Muscle of leg (tissue), 3 donors: ENCODE measurements at regions not wholly inside any gene's neighbourhood (a gene's known extent, or its start where the extent isn't known, plus 50 kb on each side); places are given as distances from the start of the nearest gene placed in this dataset.

ENCODE experiments used
- DNase-seq: peaks from one replicate; pipeline ENCODE4 v3.0.0; 2013
- H3K27ac ChIP-seq: one replicate; pipeline ENCODE4 v1.5.1; 2013; ENCODE audit warnings: mild to moderate bottlenecking, low read length, control low read depth
- H3K27me3 ChIP-seq: one replicate; pipeline ENCODE4 v1.6.1; 2013; ENCODE audit warnings: low read length; ENCODE audit not compliant: control insufficient read depth, insufficient read depth
- H3K36me3 ChIP-seq: one replicate; pipeline ENCODE4 v1.6.1; 2013; ENCODE audit warnings: low read length; ENCODE audit not compliant: control insufficient read depth, insufficient read depth
- H3K4me1 ChIP-seq: one replicate; pipeline ENCODE4 v1.6.1; 2013; ENCODE audit warnings: low read length; ENCODE audit not compliant: control insufficient read depth, insufficient read depth
- H3K4me3 ChIP-seq: one replicate; pipeline ENCODE4 v1.5.1; 2013; ENCODE audit warnings: low read length, control low read depth
- H3K9me3 ChIP-seq: replicated peaks from 2 replicates; pipeline ENCODE4 v1.6.1; 2013; ENCODE audit warnings: low read depth, low read length; ENCODE audit not compliant: control insufficient read depth
- WGBS: methylation state at CpG from one replicate; pipeline ENCODE4 v1.1.5; 2013; ENCODE audit warnings: missing lambda C conversion rate; ENCODE audit not compliant: insufficient coverage; 5-methylcytosine and 5-hydroxymethylcytosine counted together

DNA sequence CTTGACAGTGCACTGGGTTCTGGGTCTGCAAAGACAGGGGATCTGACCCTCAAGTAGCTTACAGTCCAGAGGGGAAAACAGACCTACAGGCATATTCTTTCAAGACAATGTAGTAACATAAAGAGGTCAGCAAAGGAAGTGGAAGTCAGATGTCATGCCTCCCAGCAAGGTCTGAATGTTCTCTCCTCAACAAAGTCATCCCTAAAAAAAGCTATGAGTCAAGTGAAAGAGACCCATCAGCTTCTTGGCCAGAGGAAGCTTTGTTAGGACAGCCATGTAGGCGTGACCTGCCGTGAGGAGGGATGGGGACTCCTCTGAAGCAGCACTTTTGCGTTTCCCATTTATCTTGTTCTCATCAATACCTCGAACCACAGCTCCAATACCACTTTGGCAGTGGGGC lies 331.6 kb upstream of the NR2F2 start:
- WGBS, result no CpG with 5 or more reads among the region's 4 CpGs

DNA sequence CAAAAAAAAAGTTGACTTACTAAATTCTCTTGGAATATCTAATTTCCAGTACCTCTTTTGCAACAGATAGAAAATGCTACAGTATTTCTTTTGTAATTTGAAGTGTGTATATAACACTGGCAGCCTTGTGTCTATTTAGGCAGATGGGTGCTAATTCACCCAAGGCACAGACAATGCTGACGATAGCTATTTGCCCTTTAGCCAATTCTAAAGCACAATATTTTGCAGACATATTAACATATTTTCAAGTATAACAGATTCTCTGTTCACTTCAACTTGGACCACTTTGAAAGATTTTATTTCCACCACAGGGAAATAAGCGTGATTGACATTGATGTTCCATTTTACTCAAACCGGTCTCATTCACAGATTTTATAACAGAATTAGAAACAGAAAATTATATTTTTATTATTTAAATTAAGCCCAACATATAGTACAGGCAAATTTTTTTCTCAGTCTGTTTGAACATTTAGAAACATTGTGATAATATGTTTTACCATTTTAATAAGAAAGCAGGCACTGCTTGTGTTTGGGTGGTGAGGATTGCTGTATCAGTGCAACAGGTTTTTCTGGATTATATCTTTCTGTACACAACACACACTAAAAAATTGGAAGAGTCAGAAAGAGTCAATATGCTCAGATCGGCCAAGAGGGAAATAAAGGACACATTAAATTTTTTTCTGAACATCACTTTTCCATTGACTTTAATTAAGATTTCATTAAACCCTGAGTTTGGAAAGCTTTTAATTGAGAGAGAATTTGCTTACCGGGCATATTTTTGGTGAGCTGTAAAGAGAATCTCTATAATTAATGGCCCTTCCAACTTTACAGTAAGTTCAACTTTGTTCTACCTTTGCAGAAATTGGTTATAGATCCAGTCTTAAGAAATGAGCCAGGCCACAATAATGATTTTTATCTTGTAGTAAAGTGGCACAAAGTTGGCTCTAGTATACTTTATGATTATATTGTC lies 327.3 kb upstream of the NR2F2 start:
- H3K4me1 ChIP-seq, result no peaks in the 10 kb centered on the region
- H3K27me3 ChIP-seq, result no peaks in the 10 kb centered on the region
- no CpG with 5 or more reads among the region's 5 CpGs for WGBS
- no peaks in the 10 kb centered on the region for H3K9me3 ChIP-seq
- no peak overlapping the region for H3K27ac ChIP-seq
- no peak overlapping the region for H3K4me3 ChIP-seq
- no peak for DNase-seq
- no peaks in the 10 kb centered on the region for H3K36me3 ChIP-seq

More for the DNA sequence above, 331.6 kb upstream of the NR2F2 start:
- H3K36me3 ChIP-seq, result no peaks in the 10 kb centered on the region
- no peaks in the 10 kb centered on the region for H3K4me1 ChIP-seq
- no peak overlapping the region for H3K27ac ChIP-seq
- no peak for DNase-seq
- no peaks in the 10 kb centered on the region for H3K9me3 ChIP-seq
- no peak overlapping the region for H3K4me3 ChIP-seq
- H3K27me3 ChIP-seq, result no peaks in the 10 kb centered on the region

DNA sequence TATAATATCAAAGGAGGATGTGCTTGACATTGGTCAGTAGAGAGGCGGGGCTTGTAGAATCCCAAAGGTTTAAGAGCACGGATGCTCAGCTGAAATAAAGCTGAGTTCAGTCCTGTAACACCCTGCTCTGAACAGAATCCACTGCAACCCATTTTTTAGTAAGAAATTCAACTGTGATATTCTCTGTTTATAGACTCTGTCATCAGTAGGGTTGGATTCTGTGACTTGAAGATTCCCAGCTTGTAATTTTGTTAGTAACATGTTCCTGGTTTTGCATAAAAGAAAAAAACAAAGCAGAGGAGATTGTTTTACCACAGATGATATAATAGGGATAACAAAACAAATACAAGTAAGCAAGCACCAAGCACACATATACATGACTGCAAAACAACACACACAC lies 324.6 kb upstream of the NR2F2 start:
- Histone ChIP-seq H3K27me3 (no peaks in the 10 kb centered on the region), H3K4me3 (no peak overlapping the region), H3K4me1 (no peaks in the 10 kb centered on the region), H3K36me3 (no peaks in the 10 kb centered on the region), H3K9me3 (no peaks in the 10 kb centered on the region), H3K27ac (no peak overlapping the region)
- WGBS, result no CpG with 5 or more reads among the region's 2 CpGs
- no peak for DNase-seq

DNA sequence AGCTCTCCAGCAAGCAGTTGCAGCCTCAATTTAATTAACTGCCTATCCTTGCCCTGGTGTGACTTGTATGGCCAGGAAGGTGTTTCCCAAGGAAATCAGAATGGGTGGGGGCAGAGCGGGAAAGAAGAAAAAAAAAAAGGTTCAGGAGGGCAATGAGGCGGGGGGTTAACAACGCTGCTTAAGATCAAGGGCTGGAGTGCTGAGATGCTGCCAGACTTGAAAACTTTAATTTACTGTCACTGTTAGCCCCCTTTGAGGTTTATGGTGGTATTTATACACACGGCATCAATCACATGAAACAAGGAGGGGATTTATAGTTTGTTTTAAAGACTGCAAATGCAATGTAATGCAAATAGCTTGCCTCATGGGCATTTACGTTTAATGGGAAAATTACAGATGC lies 319.4 kb upstream of the NR2F2 start:
- Histone ChIP-seq H3K9me3 (no peaks in the 10 kb centered on the region), H3K27me3 (no peaks in the 10 kb centered on the region), H3K4me1 (no peaks in the 10 kb centered on the region), H3K36me3 (no peaks in the 10 kb centered on the region), H3K27ac (no peak overlapping the region), H3K4me3 (no peak overlapping the region)
- DNase-seq, result no peak
- WGBS, result 0% methylated on average over 2 of the region's 5 CpGs

DNA sequence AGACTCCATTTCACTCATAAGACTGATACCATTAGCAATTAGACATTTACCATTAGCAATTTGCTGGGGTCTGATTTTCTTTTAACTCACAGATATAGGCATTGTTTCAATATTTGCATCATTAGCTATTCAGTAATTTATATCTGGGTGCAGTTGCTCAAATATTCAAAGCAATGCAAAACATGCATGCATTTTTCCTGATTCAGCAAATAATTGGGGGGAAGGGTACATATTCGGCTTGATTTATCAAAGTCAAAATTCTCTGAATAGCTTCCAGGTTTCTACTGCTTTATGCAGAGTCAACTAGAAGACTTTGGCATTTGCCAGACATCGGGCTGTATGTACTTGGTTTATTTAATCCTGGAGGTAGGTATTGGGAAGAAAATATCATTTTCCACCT lies 315.6 kb upstream of the NR2F2 start:
- DNase-seq, result no peak
- no peak overlapping the region for H3K27ac ChIP-seq
- no peak overlapping the region for H3K4me3 ChIP-seq
- no peaks in the 10 kb centered on the region for H3K4me1 ChIP-seq
- H3K27me3 ChIP-seq, result no peaks in the 10 kb centered on the region
- no peaks in the 10 kb centered on the region for H3K9me3 ChIP-seq
- no peaks in the 10 kb centered on the region for H3K36me3 ChIP-seq
- WGBS, result no CpG with 5 or more reads among the region's 2 CpGs

DNA sequence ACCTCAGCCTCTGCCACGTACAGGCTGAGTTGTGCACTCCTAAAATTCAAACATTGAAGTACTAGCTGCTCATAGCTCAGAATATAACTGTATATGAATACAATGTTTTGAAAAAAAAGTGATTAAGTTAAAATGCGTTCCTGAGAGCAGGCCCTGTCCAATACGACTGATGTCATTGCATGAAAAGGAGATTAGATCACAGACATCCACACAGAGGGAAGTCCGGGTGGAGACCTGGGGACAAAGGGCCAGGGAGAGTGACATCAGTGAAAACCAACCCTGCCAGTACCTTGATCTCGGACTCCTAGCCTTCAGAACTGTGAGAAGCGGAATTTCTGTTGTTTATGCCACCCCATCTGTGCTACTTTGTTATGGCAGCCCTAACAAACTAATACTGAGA lies 311.4 kb upstream of the NR2F2 start:
- Histone ChIP-seq H3K27me3 (no peaks in the 10 kb centered on the region), H3K4me3 (no peak overlapping the region), H3K36me3 (no peaks in the 10 kb centered on the region), H3K4me1 (no peaks in the 10 kb centered on the region), H3K27ac (no peak overlapping the region), H3K9me3 (peaks cover 3% of the 10 kb centered on the region)
- peak; percentile 26 for DNase-seq
- WGBS, result 40% methylated on average over 1 of the region's 6 CpGs

DNA sequence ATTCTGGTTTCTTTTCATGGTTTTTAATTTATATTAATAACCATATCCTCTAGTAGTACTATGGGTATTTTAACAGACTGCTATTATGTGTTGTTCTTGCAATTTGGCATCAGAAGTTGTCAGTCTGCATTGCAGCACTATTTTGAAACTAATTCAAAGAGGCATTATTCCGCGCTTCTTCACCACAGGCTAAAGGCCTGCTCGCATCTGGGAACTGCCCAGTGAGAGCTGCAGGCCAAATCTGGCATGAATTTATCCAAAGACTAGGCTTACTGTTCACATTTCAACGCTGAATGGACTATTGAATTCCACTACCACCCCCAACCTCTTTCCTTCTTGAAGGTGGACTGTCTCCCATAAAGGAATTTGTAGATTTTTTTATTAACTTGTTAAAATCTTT lies 310.4 kb upstream of the NR2F2 start:
- WGBS, result 65% methylated on average over 3 of the region's 4 CpGs
- peaks cover 3% of the 10 kb centered on the region for H3K9me3 ChIP-seq
- DNase-seq, result peak; percentile 11
- no peaks in the 10 kb centered on the region for H3K36me3 ChIP-seq
- no peaks in the 10 kb centered on the region for H3K27me3 ChIP-seq
- H3K4me3 ChIP-seq, result no peak overlapping the region
- H3K27ac ChIP-seq, result no peak overlapping the region
- no peaks in the 10 kb centered on the region for H3K4me1 ChIP-seq

DNA sequence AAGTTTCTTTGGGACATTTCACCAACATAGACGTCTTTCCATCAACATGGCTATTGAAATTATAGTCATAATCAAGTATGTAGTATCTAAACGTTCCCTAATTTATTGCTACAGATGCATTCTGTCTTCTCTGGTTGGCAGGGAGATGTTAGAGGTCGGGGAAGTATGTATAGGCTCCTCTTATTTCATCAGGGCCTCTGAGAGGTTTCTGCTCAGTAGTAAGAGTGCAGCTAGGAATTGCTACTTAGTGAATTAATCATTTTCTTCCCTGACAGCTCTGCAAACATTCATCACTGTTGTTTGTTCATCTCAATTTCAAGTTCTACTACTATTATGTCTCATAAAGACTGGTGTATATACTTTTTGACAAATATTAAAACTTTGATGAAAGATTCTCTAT lies 309.7 kb upstream of the NR2F2 start:
- Histone ChIP-seq H3K36me3 (no peaks in the 10 kb centered on the region), H3K27ac (no peak overlapping the region), H3K9me3 (peaks cover 3% of the 10 kb centered on the region), H3K27me3 (no peaks in the 10 kb centered on the region), H3K4me1 (no peaks in the 10 kb centered on the region), H3K4me3 (no peak overlapping the region)
- no CpG with 5 or more reads among the region's 3 CpGs for WGBS
- DNase-seq, result no peak

DNA sequence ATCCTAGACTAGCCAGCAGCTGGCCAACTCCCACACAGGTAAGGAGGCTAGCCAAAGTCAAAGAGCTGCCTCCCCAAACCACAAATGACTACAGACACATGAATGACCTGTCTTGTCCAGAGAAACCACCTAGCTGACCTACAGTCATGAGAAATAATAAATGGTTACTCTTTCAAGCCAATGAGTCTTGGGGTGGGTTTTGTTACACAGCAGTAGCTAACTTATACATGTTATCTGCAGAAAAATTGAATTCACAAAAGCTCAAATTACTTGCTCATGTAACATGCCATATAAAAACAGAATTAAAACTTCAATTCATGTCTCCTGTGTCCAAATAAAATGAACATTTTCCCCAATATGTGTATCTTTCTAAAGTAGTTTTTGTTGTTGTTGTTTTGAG lies 307.4 kb upstream of the NR2F2 start:
- Histone ChIP-seq H3K4me1 (no peaks in the 10 kb centered on the region), H3K27me3 (no peaks in the 10 kb centered on the region), H3K9me3 (peaks cover 3% of the 10 kb centered on the region), H3K27ac (no peak overlapping the region), H3K4me3 (no peak overlapping the region), H3K36me3 (no peaks in the 10 kb centered on the region)
- DNase-seq, result no peak

DNA sequence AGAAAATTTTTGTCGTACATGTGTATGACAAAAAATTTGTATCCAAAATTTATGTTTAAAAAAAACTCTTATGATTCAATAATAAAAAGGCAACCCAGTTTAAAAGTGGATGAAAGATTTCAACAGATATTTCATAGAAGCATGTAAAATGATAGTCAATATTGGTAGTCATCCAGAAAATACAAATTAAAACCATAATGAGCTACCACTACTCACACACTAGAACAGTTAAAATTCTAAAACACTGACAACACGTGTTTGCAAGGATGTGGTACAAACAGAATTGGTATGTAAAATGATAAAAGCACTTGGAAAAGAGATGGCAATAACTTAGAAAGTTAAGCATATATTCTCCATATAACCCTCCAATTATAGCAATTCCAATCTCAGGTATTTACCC lies 303.0 kb upstream of the NR2F2 start:
- no peak for DNase-seq
- Histone ChIP-seq H3K4me1 (no peaks in the 10 kb centered on the region), H3K4me3 (no peak overlapping the region), H3K27ac (no peak overlapping the region), H3K9me3 (peaks cover 3% of the 10 kb centered on the region), H3K27me3 (no peaks in the 10 kb centered on the region), H3K36me3 (no peaks in the 10 kb centered on the region)
- WGBS, result no CpG with 5 or more reads among the region's 2 CpGs

DNA sequence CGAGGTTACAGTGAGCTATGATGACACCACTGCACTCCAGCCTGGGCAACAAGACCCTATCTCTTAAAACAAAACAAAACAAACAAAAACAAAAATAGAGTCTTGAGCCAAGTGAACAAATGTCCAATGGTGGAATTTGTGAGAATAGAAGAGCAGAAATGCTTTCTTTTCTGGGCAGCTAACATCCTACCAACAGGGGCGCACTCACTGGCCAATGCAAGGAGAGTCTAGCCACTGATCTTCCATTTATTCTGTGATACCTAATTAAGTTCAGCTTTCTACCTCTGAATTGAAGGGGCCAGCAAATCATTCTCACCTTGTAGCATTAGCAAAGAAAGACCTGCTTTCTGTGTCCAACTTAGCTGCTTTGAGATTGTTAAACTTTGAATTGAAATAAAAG lies 301.9 kb upstream of the NR2F2 start:
- no peaks in the 10 kb centered on the region for H3K36me3 ChIP-seq
- WGBS, result 90% methylated on average over 2 of the region's 2 CpGs
- no peaks in the 10 kb centered on the region for H3K27me3 ChIP-seq
- no peaks in the 10 kb centered on the region for H3K9me3 ChIP-seq
- DNase-seq, result no peak
- H3K27ac ChIP-seq, result no peak overlapping the region
- H3K4me1 ChIP-seq, result no peaks in the 10 kb centered on the region
- H3K4me3 ChIP-seq, result no peak overlapping the region
